ENCODE measurements at regions not wholly inside any gene's neighbourhood (a gene's known extent, or its start where the extent isn't known, plus 50 kb on each side); places are given as distances from the start of the nearest gene placed in this dataset.

DNA sequence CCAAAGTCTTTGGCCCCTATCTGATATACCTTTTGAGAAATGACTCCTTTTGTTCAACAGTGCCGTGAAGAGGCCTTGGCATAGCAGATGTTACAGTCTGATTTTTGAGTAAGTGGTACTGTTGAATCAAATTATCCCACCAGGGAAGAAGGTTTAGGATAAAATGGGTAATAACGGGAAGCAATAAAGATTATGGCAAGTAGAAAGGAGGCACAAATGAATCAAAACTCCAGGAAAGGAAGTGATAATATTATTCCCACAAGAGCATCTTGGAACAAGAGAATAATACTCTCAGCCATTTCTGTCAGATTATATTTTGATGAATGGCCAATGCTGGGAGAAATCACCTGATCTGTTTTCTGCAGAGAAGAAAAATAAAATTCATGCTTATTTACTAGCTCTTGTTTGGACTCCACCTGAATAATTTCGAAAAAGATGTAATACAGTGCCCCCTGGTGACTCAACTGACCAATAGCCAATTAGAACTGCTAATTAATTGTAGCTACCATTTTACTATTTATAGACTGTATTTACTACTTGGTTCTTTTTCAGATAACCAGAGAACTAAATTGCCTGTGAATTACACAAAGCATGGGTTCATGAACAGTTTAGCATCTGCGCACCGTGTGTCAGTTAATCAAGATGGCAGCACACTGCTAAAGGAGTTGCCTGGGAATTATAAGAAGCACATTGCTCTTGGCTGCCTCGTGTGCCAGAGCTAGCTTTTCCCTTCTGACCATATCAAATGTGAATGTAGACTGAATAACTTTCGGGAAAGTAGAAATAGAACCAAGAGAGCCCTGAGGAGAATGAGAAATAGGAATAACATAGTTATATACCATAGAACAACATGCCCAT lies 78.5 kb upstream of the TRDN start:
- TF ChIP-seq POLR2A (IDR thresholded peaks at IDR 0.05; ENCODE audit: low read length), result no peak
- no peak for TF ChIP-seq GATA1 (IDR thresholded peaks at IDR 0.05; ENCODE audit: low read depth, low read length)

Measured in erythroblast (primary cell).